ENCODE measurements at regions not wholly inside any gene's neighbourhood (a gene's known extent, or its start where the extent isn't known, plus 50 kb on each side); places are given as distances from the start of the nearest gene placed in this dataset.

GRCh38 chr4:84362896-84363655, 136.0 kb downstream of the NKX6-1 start:
- TF ChIP-seq CTCF (IDR thresholded peaks at IDR 0.05) (no peak), POLR2A (IDR thresholded peaks at IDR 0.05) (no peak)

Data from tibial nerve (tissue), 3 donors.